ENCODE measurements at regions not wholly inside any gene's neighbourhood (a gene's known extent, or its start where the extent isn't known, plus 50 kb on each side); places are given as distances from the start of the nearest gene placed in this dataset.
A peak's percentile ranks its signal among the peaks of the same experiment; 100 is the strongest.

- H3K36me3 Mint-ChIP-seq (ENCODE audit: low read depth): no peaks in the 10 kb centered on the region
- H3K9me3 Mint-ChIP-seq: no peaks in the 10 kb centered on the region
- no peaks in the 10 kb centered on the region for H3K27me3 Mint-ChIP-seq
- DNase-seq (no peak), ATAC-seq (no peak)
- H3K4me1 Mint-ChIP-seq: no peaks in the 10 kb centered on the region
- no peak overlapping the region for H3K27ac Mint-ChIP-seq
- H3K4me3 Mint-ChIP-seq: no peak overlapping the region
Measured at GRCh38 chr12:100675432-100675831, 101.9 kb downstream of the GAS2L3 start.

- Mint-ChIP-seq H3K4me1 (no peaks in the 10 kb centered on the region), H3K4me3 (no peak overlapping the region), H3K36me3 (ENCODE audit: low read depth) (peaks cover 2% of the 10 kb centered on the region), H3K27me3 (no peaks in the 10 kb centered on the region), H3K9me3 (peaks cover 6% of the 10 kb centered on the region), H3K27ac (no peak overlapping the region)
- DNase-seq (no peak), ATAC-seq (no peak)
Measured at GRCh38 chr12:100681074-100681473, 107.6 kb downstream of the GAS2L3 start.

- Mint-ChIP-seq H3K9me3 (peaks cover 9% of the 10 kb centered on the region), H3K27ac (no peak overlapping the region), H3K36me3 (ENCODE audit: low read depth) (peaks cover 2% of the 10 kb centered on the region), H3K4me3 (no peak overlapping the region), H3K4me1 (no peaks in the 10 kb centered on the region), H3K27me3 (no peaks in the 10 kb centered on the region)
- DNase-seq (no peak), ATAC-seq (no peak)
Measured at GRCh38 chr12:100682178-100682577, 108.7 kb downstream of the GAS2L3 start.

GRCh38 chr12:100687686-100688085 is 106.9 kb upstream of the ANO4 start:
- Mint-ChIP-seq H3K4me3 (no peak overlapping the region), H3K4me1 (no peaks in the 10 kb centered on the region), H3K36me3 (ENCODE audit: low read depth) (peaks cover 2% of the 10 kb centered on the region), H3K9me3 (peaks cover 9% of the 10 kb centered on the region), H3K27ac (no peak overlapping the region), H3K27me3 (no peaks in the 10 kb centered on the region)
- ATAC-seq: no peak
- DNase-seq: no peak

- Mint-ChIP-seq H3K4me3 (no peak overlapping the region), H3K4me1 (no peaks in the 10 kb centered on the region), H3K27ac (no peak overlapping the region), H3K36me3 (ENCODE audit: low read depth) (peaks cover 2% of the 10 kb centered on the region), H3K9me3 (peaks cover 9% of the 10 kb centered on the region), H3K27me3 (no peaks in the 10 kb centered on the region)
- DNase-seq: no peak
- no peak for ATAC-seq
Measured at GRCh38 chr12:100688451-100688864, 106.1 kb upstream of the ANO4 start.

GRCh38 chr12:100692502-100692901 is 102.1 kb upstream of the ANO4 start:
- Mint-ChIP-seq H3K27ac (no peak overlapping the region), H3K36me3 (ENCODE audit: low read depth) (no peaks in the 10 kb centered on the region), H3K9me3 (no peaks in the 10 kb centered on the region), H3K27me3 (no peaks in the 10 kb centered on the region), H3K4me3 (no peak overlapping the region), H3K4me1 (no peaks in the 10 kb centered on the region)
- ATAC-seq (no peak), DNase-seq (no peak)

GRCh38 chr12:100698518-100698917 is 96.1 kb upstream of the ANO4 start:
- H3K27me3 Mint-ChIP-seq: no peaks in the 10 kb centered on the region

GRCh38 chr12:100699209-100699608 is 95.4 kb upstream of the ANO4 start:
- Mint-ChIP-seq H3K27ac (no peak overlapping the region), H3K4me1 (no peaks in the 10 kb centered on the region), H3K4me3 (no peak overlapping the region), H3K36me3 (ENCODE audit: low read depth) (no peaks in the 10 kb centered on the region), H3K27me3 (no peaks in the 10 kb centered on the region), H3K9me3 (no peaks in the 10 kb centered on the region)
- no peak for ATAC-seq
- no peak for DNase-seq

More at GRCh38 chr12:100698518-100698917, 96.1 kb upstream of the ANO4 start:
- Mint-ChIP-seq H3K4me3 (no peak overlapping the region), H3K4me1 (no peaks in the 10 kb centered on the region), H3K36me3 (ENCODE audit: low read depth) (no peaks in the 10 kb centered on the region), H3K9me3 (no peaks in the 10 kb centered on the region), H3K27ac (no peak overlapping the region)
- DNase-seq: no peak
- no peak for ATAC-seq

- Mint-ChIP-seq H3K36me3 (ENCODE audit: low read depth) (no peaks in the 10 kb centered on the region), H3K9me3 (no peaks in the 10 kb centered on the region), H3K27ac (no peak overlapping the region), H3K4me1 (no peaks in the 10 kb centered on the region), H3K27me3 (peaks cover 4% of the 10 kb centered on the region), H3K4me3 (no peak overlapping the region)
- ATAC-seq (no peak), DNase-seq (no peak)
Measured at GRCh38 chr12:100703337-100703736, 91.2 kb upstream of the ANO4 start.

GRCh38 chr12:100703868-100704267 is 90.7 kb upstream of the ANO4 start:
- no peak overlapping the region for H3K27ac Mint-ChIP-seq
- H3K27me3 Mint-ChIP-seq: peaks cover 4% of the 10 kb centered on the region
- no peak for DNase-seq
- H3K4me1 Mint-ChIP-seq: no peaks in the 10 kb centered on the region
- no peaks in the 10 kb centered on the region for H3K36me3 Mint-ChIP-seq (ENCODE audit: low read depth)
- H3K9me3 Mint-ChIP-seq: no peaks in the 10 kb centered on the region
- H3K4me3 Mint-ChIP-seq: no peak overlapping the region
- no peak for ATAC-seq

GRCh38 chr12:100706033-100706432 is 88.5 kb upstream of the ANO4 start:
- Mint-ChIP-seq H3K4me3 (no peak overlapping the region), H3K4me1 (no peaks in the 10 kb centered on the region), H3K27ac (no peak overlapping the region), H3K27me3 (peaks cover 4% of the 10 kb centered on the region), H3K9me3 (no peaks in the 10 kb centered on the region), H3K36me3 (ENCODE audit: low read depth) (no peaks in the 10 kb centered on the region)
- DNase-seq: no peak
- no peak for ATAC-seq

GRCh38 chr12:100708591-100708990 is 86.0 kb upstream of the ANO4 start:
- DNase-seq: no peak
- Mint-ChIP-seq H3K27ac (no peak overlapping the region), H3K4me1 (no peaks in the 10 kb centered on the region), H3K36me3 (ENCODE audit: low read depth) (no peaks in the 10 kb centered on the region), H3K4me3 (no peak overlapping the region), H3K9me3 (no peaks in the 10 kb centered on the region), H3K27me3 (peaks cover 4% of the 10 kb centered on the region)
- no peak for ATAC-seq

- Mint-ChIP-seq H3K4me3 (no peak overlapping the region), H3K27ac (no peak overlapping the region), H3K27me3 (peaks cover 48% of the 10 kb centered on the region), H3K9me3 (no peaks in the 10 kb centered on the region), H3K36me3 (ENCODE audit: low read depth) (no peaks in the 10 kb centered on the region), H3K4me1 (no peaks in the 10 kb centered on the region)
- ATAC-seq (no peak), DNase-seq (no peak)
Measured at GRCh38 chr12:100715976-100716944, 78.3 kb upstream of the ANO4 start.

GRCh38 chr12:100716945-100717732 is 77.4 kb upstream of the ANO4 start:
- Mint-ChIP-seq H3K27ac (no peak overlapping the region), H3K36me3 (ENCODE audit: low read depth) (no peaks in the 10 kb centered on the region), H3K27me3 (peaks cover 48% of the 10 kb centered on the region), H3K9me3 (no peaks in the 10 kb centered on the region), H3K4me1 (no peaks in the 10 kb centered on the region), H3K4me3 (no peak overlapping the region)
- peak; percentile 27 for ATAC-seq
- DNase-seq: no peak

- no peaks in the 10 kb centered on the region for H3K9me3 Mint-ChIP-seq
- H3K36me3 Mint-ChIP-seq (ENCODE audit: low read depth): no peaks in the 10 kb centered on the region
- H3K27me3 Mint-ChIP-seq: peaks cover 48% of the 10 kb centered on the region
- DNase-seq (no peak), ATAC-seq (no peak)
- H3K4me3 Mint-ChIP-seq: no peak overlapping the region
- H3K27ac Mint-ChIP-seq: no peak overlapping the region
- no peaks in the 10 kb centered on the region for H3K4me1 Mint-ChIP-seq
Measured at GRCh38 chr12:100717733-100718067, 76.9 kb upstream of the ANO4 start.

Data from activated naive CD8-positive, alpha-beta T cell treated with anti-CD3 and anti-CD28 coated beads, Interleukin-2, amount 50 U/mL, for 24 hours (primary cell).